ENCODE measurements at regions not wholly inside any gene's neighbourhood (a gene's known extent, or its start where the extent isn't known, plus 50 kb on each side); places are given as distances from the start of the nearest gene placed in this dataset.
"Not testable (repeated sequence)": the region's sequence is repeated elsewhere in the genome, so short reads cannot be mapped to it uniquely, and the experiment has no call there.

GRCh38 chr5:79924936-79925893 lies 65.8 kb downstream of the MTX3 start:
- DNase-seq, result peak; percentile 19

- DNase-seq, result no peak
Measured at GRCh38 chr5:79923431-79923830, 67.6 kb downstream of the MTX3 start.

- no peak for DNase-seq
Measured at GRCh38 chr5:79922626-79923025, 68.4 kb downstream of the MTX3 start.

- not testable (repeated sequence) for DNase-seq
Measured at GRCh38 chr5:79907452-79907851, 83.6 kb downstream of the MTX3 start.

GRCh38 chr5:79902571-79902970 lies 88.5 kb downstream of the MTX3 start:
- not testable (repeated sequence) for DNase-seq

- DNase-seq, result no peak
Measured at GRCh38 chr5:79901631-79902030, 89.4 kb downstream of the MTX3 start.

GRCh38 chr5:79898611-79899010 lies 92.5 kb downstream of the MTX3 start:
- no peak for DNase-seq

- no peak for DNase-seq
Measured at GRCh38 chr5:79893976-79894375, 97.1 kb downstream of the MTX3 start.

- DNase-seq, result no peak
Measured at GRCh38 chr5:79893485-79893884, 97.6 kb downstream of the MTX3 start.

GRCh38 chr5:79890930-79891249 lies 100.2 kb downstream of the MTX3 start:
- no peak for DNase-seq

- DNase-seq, result no peak
Measured at GRCh38 chr5:79890119-79890929, 100.7 kb downstream of the MTX3 start.

GRCh38 chr5:79888643-79889042 lies 102.4 kb downstream of the MTX3 start:
- DNase-seq, result no peak

- no peak for DNase-seq
Measured at GRCh38 chr5:79886925-79887655, 104.0 kb downstream of the MTX3 start.

- no peak for DNase-seq
Measured at GRCh38 chr5:79886456-79886855, 104.6 kb downstream of the MTX3 start.

GRCh38 chr5:79879880-79880279 lies 111.2 kb downstream of the MTX3 start:
- not testable (repeated sequence) for DNase-seq

- peak; percentile 35 for DNase-seq
Measured at GRCh38 chr5:79878721-79879336, 112.2 kb downstream of the MTX3 start.

GRCh38 chr5:79878136-79878679 lies 112.9 kb downstream of the MTX3 start:
- DNase-seq, result no peak

GRCh38 chr5:79876456-79876855 lies 114.6 kb downstream of the MTX3 start:
- DNase-seq, result no peak

- DNase-seq, result no peak
Measured at GRCh38 chr5:79875230-79875629, 115.8 kb downstream of the MTX3 start.

GRCh38 chr5:79873187-79873586 lies 117.9 kb downstream of the MTX3 start:
- DNase-seq, result no peak

- no peak for DNase-seq
Measured at GRCh38 chr5:79872291-79872690, 118.8 kb downstream of the MTX3 start.

GRCh38 chr5:79871364-79872120 lies 119.5 kb downstream of the MTX3 start:
- DNase-seq, result no peak

All from activated naive CD4-positive, alpha-beta T cell treated with Interleukin-2 at 50 U/mL for 16 hours (primary cell).